Renal pelvis (tissue), 1 donor: ENCODE measurements at regions not wholly inside any gene's neighbourhood (a gene's known extent, or its start where the extent isn't known, plus 50 kb on each side); places are given as distances from the start of the nearest gene placed in this dataset.
"Not testable (repeated sequence)": the region's sequence is repeated elsewhere in the genome, so short reads cannot be mapped to it uniquely, and the experiment has no call there.

ENCODE experiments used
- DNase-seq: peaks from one replicate; pipeline ENCODE4 v3.0.0-alpha.2; 2013

DNA sequence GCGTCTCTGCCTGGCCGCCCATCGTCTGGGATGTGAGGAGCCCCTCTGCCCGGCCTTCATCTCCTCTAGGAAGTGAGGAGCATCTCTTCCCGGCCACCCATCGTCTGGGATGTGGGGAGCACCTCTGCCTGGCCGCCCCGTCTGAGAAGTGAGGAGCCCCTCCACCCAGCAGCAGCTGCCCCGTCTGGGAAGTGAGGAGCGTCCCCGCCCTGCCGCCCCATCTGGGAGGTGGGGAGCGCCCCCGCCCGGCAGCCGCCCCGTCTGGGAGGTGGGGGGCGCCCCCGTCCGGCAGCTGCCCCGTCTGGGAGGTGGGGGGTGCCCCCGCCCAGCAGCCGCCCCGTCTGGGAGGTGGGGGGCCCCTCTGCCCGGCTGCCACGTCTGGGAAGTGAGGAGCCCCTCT, 153.7 kb upstream of the MYRIP start:
- not testable (repeated sequence) for DNase-seq

GRCh38 chr3:39657075-39657474, 152.3 kb upstream of the MYRIP start:
- no peak for DNase-seq

GRCh38 chr3:39657775-39658174, 151.6 kb upstream of the MYRIP start:
- DNase-seq = no peak

DNA sequence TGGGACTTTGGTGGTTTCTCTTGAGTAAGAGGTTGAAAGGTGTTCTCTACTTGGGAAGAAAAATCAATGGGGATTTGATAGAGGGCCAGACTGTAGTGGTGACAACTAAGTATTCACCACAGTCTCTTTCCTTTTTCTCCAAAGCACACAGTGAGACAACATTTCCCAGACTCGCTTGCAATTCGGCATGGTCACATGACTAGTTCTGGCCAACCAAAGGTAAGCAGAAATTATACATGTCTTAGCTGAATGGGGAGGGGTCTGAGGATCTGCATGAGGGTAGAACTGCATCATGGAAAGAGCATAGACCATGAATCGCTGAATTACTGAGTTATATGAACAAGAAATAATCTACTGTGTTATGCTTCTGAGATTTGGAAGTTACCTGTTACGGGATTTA, 144.5 kb upstream of the MYRIP start:
- DNase-seq = no peak

DNA sequence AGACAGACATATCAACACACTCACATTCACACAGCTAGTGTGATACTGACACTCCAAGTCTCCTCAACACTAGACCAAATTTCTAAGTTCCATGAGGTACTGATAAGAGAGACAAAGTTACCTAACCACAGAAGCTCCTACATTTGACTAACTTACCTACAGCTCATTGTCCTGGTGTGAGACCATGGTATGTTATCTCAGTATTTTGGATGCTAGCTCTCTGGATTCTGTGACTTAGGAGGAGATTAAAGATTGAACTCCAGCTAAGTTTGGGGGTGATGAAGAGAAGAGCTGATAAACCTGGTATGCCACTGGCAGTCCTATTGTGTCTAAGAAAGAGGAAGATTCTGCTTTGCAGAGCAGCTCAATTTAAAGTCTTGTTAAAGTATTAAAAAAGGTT, 144.0 kb upstream of the MYRIP start:
- no peak for DNase-seq

DNA sequence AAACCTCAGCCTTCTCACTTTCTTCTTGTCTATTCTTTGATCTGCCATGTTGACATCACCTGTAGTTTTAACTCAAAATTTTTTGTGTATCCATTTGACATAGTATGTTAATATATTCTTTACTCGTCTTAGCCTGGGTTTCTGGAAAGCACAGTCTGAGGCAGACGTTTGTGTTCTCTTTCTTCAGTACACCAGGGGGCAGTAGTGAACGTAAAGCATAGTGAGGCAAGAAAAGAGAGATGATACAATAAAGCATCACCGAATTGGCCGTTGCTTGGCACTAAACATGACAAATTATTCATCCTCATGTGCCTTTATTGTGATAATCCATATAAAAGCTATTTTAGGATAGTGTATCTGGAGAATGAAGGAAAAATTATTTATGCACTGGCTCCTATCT, 141.0 kb upstream of the MYRIP start:
- DNase-seq = peak; percentile 22

DNA sequence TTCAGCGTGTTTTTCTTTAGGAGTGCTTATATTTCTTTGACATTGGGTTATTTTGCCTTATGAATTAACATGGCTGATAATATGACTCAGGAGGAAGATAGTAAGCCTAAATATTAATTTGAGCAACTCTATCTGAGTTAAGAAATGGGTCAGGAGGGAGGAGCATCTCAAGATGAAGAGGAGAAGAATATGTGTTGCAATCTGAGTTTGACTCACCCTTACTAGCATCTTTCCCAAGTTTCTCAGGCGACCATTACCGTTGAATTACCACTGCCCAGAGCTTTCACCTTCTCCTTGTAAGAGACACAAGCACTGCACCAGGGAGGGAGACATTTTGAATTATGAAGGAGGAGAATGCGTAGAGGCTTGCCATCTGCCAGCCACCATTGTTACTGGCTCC, 138.3 kb upstream of the MYRIP start:
- no peak for DNase-seq

DNA sequence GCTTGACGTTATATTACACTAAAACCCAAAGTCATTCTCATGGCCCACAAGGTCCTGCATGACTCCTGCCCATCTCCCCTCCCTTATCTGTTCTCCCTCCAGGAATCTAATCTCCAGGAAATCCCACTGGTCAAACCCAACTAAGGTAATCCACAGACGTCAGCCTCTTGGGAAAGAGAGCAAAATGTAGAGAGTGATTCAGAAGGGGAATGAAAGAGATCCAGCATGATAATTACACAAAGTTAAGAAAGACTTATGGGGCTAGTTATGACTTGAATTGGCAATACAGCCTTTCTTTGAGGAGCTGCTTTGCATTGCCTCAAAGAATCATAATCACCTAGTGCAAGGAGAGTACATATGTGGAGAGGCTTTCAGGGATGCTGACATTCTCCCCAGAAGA, 137.8 kb upstream of the MYRIP start:
- DNase-seq = no peak

DNA sequence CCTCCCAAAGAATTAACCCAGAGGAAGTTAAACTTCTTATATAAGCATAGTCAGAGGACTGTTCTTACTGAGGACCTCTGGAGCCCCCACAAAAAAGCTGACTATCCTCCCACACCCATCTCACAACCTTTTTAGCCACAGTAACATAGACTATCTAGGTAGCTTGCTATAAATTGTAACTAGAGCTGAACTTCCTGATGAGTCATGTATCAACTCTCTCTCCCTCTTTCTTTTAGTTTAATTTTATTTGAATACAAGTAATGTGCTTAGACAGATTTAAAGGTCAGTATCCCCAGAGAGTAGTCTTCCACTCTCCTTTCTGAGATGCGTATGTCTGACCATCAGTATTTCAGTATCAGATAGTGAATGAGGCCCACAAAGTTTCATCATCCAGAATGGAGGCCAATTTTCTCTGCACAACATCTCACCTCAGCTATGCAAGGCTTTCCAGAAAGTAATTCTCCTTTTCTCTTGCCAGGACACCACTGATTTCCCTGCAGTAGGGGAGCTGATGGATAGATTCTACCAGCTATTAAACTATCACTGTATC, 104.0 kb upstream of the MYRIP start:
- no peak for DNase-seq

- DNase-seq = peak; percentile 19
Measured at GRCh38 chr3:39707314-39707909, 102.0 kb upstream of the MYRIP start.

DNA sequence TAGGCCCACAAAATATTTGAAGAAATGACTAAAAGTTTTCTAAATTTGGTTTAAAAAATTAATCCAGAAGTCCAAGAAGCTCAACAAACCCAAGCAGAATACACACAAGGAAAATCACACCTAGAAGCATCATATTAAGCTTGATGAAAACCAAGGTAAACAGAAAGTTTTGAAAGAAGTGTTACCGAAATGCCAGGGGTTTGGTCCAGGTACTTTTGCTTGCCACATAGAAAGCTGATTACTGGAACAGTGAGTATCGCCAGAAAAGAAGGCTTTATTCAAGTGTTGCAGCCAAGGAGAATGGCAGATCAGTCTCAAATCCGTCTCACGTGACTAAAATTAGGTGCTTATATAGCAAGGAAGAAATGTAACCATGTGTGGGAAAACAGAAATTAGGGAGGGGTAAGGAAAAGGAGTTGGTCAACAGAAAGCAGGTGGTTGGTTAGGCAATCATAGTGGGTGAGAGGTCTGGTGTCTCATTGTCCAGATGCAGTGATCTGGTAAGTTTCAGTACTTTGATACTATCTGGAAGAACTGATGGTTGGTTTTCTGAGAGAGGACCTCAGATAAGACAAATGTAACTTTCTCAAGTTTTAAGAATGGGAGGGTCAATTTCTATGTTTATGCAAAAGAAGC, 96.9 kb upstream of the MYRIP start:
- DNase-seq = no peak

DNA sequence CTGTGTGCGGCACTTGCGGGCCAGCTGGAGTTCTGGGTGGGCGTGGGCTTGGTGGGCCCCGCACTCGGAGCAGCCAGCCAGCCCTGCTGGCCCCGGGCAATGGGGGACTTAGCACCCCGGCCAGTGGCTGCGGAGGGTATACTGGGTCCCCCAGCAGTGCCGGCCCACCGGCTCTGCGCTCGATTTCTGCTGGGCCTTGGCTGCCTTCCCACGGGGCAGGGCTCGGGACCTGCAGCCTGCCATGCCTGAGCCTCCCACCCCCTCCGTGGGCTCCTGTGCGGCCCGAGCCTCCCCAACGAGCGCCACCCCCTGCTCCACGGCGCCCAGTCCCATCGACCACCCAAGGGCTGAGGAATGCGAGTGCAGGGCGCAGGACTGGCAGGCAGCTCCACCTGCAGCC, 96.1 kb upstream of the MYRIP start:
- DNase-seq = not testable (repeated sequence)

DNA sequence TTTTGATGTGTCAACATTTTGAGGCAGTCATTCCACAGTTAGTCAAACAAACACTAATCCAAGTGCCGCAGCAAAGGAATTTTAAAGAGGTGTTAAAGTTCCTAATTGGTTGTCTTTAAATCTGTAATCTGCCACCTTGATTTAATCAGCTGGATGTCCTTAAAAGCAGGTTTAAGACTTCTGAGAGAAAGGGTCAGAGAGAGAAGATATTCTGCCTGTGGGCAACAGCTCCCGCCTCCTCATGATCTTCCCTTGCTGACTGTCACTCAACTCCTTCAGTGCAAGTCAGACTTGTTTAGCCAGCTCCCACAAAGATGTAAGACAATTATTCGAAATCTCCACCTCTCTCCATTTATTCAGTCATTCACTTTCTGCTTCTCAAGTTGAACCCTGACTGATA, 92.6 kb upstream of the MYRIP start:
- DNase-seq = no peak

DNA sequence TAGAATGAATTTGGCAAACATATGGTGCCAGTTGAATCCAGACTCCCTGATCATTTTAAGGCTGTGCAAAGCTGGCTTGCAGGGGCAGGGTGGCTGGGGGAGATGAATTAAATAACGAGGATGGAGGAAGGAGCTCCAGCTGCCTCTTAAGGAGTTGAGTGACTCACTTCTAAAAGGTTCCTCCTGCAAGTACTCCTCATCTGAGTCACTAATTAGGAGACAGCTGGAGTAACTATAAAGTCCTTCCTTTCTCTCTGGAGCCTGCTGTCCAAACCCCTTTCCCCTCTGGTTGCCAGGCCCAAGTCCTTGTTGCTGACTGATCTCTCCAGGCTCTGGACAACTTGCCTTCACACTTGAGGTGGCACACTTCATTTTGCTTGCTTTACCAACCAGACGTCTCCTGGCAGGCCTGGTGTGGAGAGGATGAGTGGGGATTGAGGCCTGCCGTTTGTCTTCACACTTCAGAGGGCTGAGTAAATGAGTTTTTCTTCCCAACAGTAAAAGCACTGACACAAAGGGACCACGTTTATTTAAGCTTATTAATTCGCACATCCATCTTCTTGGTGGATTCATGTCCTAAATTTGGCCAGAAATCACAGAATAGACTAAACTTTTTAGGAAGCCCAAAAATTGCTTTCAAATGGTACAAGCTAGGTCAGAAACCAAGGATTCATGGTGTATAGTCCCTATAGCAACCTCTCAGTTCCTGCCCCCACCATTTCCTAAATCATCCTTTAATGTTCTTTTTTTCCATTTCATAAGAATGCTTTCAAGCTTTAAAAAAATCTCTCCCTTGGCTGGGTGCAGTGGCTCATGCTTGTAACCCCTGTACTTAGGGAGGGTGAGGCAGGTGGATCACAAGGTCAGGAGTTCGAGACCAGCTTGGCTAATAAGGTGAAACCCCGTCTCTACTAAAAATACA, 90.5 kb upstream of the MYRIP start:
- no peak for DNase-seq

- DNase-seq = no peak
Measured at GRCh38 chr3:39721076-39721475, 88.3 kb upstream of the MYRIP start.

DNA sequence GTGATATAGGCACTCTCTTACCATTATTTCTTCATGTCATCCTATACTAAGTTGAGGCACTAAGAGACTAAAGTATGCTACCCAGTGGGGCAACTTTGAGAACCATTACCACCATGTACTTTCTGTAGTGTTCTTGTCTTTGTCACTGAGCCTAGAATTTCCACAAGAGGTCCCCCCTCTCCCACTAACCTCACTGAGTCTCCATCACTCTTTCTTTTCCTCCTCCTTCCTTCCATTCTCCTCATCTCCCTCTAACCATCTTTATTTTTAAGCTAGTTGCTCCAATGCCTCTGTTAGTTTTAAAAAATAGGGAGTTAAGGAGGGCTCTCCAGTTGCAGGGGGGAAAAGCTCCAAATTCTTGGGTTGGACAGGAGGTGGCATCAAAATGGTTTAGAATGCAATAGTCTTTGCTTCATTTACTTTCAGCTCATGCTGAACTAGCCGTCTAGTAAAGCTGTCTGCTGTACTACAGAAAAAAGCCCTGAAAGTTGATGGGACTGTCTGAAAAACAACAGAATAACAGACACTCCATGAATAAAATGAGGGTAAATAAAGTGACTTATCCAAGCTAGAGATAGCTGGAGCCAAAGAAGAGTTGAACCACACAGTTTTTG, 85.1 kb upstream of the MYRIP start:
- no peak for DNase-seq

DNA sequence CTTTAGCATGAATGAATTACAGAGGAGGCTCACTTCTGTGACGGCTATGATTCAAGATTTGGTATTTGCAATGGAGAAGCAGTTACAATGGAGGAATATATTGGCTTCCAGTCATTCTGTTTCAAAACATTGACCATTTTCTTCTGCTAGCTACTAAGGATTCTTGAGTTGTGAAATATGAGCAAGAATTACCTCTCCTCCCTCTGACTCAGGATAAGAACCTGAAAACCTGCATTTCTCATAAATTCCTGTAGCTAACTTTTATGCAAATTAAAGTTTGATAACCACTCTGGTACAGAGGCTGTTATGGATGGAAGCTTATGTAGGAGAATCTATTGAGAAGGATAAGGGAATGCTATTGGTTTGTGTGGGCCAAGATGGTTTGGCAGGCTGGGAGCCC, 84.1 kb upstream of the MYRIP start:
- DNase-seq = no peak

GRCh38 chr3:39727415-39727814, 82.0 kb upstream of the MYRIP start:
- no peak for DNase-seq

GRCh38 chr3:39733804-39734203, 75.6 kb upstream of the MYRIP start:
- no peak for DNase-seq

- not testable (repeated sequence) for DNase-seq
Measured at GRCh38 chr3:39739658-39740057, 69.8 kb upstream of the MYRIP start.

- DNase-seq = no peak
Measured at GRCh38 chr3:39744746-39745145, 64.7 kb upstream of the MYRIP start.

GRCh38 chr3:39748002-39748401, 61.4 kb upstream of the MYRIP start:
- DNase-seq = no peak
